D721Med (cell line): ENCODE measurements at regions not wholly inside any gene's neighbourhood (a gene's known extent, or its start where the extent isn't known, plus 50 kb on each side); places are given as distances from the start of the nearest gene placed in this dataset.

Experiments
- DNase-seq: peaks from one replicate; pipeline ENCODE4 v3.0.0; 2011; ENCODE audit warnings: low spot score; ENCODE audit not compliant: insufficient read length
- FAIRE-seq: peaks from 2 replicates; lab custom pipeline; 2011; peaks lifted over from hg19 to GRCh38; lab: Jason Lieb, UNC
- TF ChIP-seq, protein P1 (sequence below): IDR thresholded peaks from 2 replicates; pipeline ENCODE4 v1.5.1; 2012; ENCODE audit warnings: mild to moderate bottlenecking, control low read depth; ENCODE audit not compliant: insufficient read depth; ENCODE audit errors: missing control alignments

DNA sequence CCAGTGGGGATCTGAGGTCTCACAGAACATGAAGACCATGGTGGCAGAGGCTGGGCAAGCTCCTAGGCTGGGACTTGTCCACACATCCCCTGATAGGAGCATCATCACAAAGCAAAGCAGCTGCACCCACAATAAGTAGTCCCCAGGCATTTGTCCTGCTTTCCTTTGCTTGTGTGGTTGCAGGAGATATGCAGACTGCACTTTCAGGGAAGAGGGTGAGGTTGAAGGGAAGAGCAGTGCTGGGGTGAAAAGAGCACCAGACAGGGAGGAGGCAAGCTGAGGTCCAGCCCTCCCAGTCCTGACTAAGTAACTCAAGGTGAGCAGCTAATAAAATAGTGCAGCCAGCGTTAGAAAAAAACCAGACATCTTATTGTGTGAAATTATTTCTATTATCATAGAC is 383.6 kb downstream of the UQCRFS1 start:
- DNase-seq (no peak), FAIRE-seq (no peak)
- TF ChIP-seq, protein P1, sequence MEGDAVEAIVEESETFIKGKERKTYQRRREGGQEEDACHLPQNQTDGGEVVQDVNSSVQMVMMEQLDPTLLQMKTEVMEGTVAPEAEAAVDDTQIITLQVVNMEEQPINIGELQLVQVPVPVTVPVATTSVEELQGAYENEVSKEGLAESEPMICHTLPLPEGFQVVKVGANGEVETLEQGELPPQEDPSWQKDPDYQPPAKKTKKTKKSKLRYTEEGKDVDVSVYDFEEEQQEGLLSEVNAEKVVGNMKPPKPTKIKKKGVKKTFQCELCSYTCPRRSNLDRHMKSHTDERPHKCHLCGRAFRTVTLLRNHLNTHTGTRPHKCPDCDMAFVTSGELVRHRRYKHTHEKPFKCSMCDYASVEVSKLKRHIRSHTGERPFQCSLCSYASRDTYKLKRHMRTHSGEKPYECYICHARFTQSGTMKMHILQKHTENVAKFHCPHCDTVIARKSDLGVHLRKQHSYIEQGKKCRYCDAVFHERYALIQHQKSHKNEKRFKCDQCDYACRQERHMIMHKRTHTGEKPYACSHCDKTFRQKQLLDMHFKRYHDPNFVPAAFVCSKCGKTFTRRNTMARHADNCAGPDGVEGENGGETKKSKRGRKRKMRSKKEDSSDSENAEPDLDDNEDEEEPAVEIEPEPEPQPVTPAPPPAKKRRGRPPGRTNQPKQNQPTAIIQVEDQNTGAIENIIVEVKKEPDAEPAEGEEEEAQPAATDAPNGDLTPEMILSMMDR, result no peak

DNA sequence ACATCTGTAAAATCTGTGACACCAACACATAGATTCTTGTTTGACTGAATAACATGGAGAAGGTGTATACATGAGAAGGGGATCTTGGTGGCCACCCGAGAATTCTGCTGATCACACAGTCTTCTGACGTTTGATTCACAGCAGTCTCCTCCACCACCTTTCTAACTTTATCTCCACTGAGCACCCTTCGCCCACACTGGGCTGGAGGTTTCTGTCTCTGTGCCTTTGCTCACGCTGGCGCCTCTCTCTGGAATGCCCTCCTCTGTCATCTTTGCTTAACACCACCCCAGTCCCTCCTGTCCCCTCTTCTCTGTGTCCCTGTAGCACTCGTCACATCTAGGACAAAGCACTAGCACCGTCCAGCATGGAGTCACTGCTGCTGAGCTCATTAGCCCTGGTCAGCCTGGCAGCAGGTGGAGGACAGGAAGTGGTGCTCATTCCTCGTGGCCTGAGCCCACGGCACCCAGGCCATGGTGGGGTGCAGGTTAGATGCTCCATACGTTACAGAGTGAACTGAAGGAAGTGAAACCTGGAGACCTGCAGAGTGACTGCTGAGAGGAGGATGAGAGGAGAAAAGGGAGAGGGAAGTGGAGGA is 384.6 kb downstream of the UQCRFS1 start:
- FAIRE-seq, result no peak
- TF ChIP-seq, protein P1, result no peak
- DNase-seq, result no peak

DNA sequence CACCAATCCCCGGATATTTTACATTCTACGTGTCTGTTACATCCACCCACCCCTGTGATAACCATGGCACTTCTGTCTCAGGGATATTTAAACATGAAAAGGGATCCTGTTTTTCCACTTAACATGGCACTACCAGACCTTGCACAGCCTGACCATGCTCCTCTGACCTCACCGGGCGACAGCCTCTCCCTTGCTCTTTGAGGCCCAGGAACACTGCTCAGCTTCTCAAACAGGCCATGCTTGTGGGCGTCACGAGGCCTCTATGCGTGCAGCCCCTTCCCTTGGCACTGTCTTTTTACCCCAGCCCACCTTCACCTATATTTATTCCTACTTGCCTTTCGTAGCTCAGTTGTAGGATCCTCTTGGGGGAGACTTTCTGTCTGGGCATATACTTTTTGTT is 385.6 kb downstream of the UQCRFS1 start:
- DNase-seq (no peak), FAIRE-seq (no peak)
- TF ChIP-seq, protein P1, result no peak

DNA sequence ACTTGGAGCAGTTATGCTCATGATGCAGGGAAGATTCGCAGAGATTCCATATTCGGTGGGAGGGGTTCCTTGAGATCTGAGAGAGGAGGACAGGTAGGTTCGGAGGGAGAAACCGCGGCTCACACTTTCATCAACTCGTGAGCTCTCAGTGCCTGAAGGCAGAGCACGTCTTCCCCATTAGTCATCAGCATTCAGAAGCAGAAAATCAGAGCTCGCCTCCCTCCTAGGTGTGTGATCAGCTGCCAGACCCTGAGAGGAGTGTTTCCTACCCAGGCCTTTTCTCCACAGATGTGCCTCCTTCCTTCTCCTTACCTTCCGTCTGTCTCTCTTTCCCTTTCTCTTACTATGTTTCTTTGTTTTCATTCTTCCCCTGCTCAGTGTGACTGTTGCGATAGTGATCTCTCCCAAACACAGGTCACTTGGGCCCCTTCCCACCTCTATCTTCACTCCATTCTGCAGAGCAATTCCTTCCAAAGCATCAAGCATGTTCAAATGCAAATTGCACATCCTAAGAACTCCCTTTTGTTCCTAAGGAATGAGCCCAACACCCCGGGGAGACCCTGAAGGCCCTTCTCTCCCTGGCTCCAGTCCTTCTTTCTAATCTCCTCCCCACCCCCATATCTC is 389.5 kb downstream of the UQCRFS1 start:
- FAIRE-seq, result no peak
- TF ChIP-seq, protein P1, result no peak
- no peak for DNase-seq

DNA sequence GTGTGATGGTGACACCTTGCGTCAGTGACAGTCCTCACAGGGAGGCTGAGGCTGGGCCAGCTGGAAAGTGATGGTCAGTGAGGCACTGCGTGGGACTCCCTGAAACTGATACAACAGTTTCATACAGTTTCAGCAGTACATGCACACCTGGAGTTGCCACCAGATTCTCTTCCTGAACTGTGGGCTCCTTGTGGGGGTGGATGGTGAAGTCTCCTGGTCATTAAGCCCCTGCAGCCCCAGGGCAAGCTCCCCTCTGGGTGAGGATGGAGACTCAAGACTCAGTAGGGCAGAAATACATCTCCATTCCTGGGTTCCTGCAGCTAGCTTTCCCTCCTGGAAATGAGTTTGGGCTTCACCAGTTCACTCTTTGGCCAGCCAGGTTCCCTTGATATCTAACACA is 392.7 kb downstream of the UQCRFS1 start:
- FAIRE-seq, result no peak
- TF ChIP-seq, protein P1, result no peak
- DNase-seq, result no peak

DNA sequence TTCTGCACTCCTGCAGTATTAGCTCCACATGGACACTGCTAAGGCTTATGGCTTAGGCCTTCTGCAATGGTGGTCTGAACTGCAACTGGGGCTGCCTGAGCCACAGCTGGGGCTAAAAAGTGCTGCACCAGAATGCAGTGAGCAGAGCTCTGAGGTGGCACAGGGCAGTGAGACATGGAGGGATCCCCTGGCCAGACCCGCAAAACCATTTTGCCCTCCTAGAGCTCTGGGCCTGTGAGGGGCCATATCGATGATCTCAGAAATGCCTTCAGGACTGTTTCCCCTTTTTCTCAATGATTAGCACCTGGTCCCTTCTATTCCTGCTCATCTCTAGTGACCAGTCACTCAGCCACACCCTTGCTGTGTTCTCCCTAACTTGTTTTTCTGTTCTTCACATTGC is 397.7 kb downstream of the UQCRFS1 start:
- no peak for DNase-seq
- TF ChIP-seq, protein P1, result no peak
- FAIRE-seq, result no peak

DNA sequence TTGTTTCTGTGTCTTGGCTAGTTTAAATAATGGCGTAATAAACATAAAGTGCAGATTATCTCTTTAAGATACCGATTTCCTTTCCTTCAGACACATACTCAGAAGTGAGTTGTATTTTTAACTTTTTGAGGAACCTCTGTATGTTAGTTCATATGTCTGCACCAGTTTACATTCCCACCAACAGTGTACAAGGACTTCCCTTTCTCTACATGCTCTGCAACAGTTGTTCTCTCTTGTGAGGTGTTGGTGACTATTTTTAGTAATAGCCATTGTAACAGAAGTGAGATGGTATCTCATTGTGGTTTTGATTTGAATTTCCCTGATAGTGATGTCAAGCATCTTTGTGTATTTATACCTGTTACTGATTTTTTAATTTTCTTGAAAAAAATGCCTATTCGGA is 418.6 kb downstream of the UQCRFS1 start:
- TF ChIP-seq, protein P1, result no peak
- FAIRE-seq (no peak), DNase-seq (no peak)
